Hepatic stellate cell (primary cell): ENCODE measurements at regions not wholly inside any gene's neighbourhood (a gene's known extent, or its start where the extent isn't known, plus 50 kb on each side); places are given as distances from the start of the nearest gene placed in this dataset.

ENCODE experiments used
- DNase-seq: peaks from one replicate; pipeline ENCODE4 v3.0.0; 2011; ENCODE audit warnings: low spot score

DNA sequence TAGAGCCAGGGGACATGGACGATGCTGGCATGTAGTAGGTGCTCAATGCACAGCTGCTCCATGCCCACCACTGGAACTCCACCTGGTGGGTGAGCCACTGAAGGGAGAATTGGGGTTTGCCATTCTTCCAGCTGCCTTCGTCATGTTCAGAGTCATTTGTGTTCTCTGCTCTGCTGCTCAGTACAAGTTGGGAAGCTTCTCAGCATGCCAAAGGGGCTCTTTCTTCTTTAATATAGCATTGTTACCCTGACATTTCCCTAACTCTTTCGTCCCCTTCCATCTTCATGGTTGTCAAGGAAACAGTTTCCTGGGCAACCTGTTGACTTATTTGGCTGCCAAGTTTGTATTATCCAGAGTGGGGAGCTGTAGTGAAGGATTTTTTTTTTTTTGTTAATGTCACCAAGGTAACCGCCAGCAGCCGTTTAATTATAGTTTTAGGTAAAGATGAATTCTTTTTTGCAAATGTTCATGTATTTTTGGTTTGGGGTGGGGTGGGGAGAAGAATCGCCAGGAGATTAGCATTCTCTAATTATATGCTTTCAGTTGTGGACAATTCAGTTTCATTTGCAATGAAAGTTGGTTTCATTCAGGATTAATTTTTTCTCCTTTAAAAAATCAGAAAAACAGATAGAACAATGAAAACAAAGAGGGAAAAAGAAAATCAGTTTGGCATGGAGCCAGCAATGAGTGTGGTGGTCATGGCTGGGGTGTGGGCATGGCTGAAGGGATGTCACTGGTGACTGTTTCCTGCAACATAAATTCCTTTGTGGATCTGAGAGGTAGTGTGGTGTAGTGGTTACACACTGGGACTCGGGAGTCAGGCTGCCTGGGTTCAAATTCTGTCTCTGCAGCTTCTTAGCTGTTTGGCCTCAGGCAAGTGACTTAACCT, 73.0 kb upstream of the KCNG1 start:
- DNase-seq = no peak

DNA sequence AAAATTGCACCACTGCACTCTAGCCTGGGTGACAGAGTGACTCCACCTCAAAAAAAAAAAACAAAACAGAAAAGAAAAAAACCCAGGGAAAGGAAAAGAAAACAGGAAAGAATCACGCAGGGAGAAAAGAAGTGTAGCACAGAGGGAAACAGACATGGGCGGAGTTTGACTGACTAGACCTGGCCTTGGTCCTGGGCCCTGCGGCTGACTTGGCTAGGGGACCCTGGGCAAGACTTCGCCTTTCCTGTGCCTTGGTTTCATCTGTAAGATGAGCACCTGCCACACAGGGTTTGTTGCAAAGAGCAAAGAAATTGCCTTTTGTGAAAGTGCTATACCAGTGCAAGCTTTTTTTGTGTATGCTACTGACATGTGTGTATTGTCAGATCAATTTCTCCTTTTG, 71.3 kb upstream of the KCNG1 start:
- no peak for DNase-seq

DNA sequence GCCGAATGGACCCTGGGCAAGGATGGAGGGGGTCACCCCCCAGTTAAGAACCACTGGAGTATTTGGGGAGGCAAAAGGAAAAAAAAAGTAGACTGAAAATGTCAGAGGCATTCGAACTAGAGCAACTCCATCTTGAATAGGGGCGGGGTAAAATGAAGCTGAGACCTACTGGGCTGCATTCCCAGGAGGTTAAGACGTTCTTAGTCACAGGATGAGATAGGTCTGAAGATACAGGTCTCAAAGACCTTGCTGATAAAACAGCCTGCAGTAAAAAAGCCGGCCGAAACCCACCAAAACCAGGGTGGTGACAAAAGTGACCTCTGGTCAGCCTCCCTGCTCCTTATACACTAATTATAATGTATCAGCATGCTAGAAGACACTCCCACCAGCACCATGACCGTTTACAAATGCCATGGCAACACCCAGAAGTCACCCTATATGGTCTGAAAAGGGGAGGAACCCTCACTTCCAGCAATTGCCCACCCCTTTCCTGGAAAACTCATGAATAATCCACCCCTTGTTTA, 70.4 kb upstream of the KCNG1 start:
- DNase-seq = no peak

DNA sequence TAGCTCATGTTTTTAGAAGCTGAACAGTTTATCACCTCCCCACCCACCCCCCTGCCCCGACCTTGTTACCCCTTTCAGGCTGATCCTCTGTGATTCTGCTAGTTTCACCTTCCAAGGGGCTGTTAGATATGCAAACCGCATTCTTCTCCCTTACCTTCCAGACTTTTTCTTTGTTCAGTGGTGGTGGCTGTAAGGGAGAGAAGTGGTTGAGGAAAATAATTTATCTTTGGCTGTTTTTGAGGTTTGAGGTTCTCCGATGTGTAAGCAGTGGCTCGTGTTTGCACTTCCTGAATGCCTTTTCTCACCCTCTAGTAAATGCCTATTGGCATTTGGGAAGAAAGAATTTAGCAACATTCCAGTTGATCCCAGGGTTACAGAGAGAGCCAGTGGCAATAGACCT, 69.4 kb upstream of the KCNG1 start:
- DNase-seq = no peak

DNA sequence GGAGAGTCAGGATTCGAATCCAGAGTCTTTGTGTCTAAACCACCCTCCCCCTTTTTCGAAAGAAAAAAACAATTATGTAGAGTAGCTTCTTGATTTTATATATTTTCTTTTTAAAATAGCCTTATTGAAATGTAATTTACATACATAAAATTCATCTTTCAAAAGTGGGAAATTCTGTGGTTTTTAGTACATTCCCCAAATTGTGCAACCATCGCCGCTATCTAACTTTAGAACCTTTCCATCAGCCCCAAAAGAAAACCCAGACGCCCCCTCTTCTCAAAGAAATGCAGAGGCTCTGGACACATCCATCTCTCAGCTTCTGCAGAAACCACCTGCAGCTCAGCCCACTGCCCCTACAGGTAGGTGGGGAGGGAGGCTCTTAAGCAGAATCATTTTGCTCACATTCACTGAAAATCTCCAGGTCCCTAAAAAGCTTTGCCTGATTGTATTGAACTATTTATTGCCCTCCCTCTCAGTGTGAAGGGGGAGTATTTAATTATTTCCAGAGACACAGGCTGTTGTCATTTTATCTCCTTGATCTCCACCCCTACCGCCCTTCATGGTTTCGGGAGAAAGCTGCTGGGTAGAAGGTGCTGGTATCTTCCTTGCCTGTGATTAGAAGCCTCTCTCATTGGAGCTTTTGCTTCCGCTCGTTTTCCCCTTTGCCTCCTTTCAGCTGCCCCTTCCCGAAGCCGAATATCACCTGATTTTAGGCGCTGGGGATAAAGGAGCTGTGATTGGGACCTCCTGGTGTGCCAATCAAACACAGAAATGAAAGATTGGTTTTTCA, 68.7 kb upstream of the KCNG1 start:
- no peak for DNase-seq

DNA sequence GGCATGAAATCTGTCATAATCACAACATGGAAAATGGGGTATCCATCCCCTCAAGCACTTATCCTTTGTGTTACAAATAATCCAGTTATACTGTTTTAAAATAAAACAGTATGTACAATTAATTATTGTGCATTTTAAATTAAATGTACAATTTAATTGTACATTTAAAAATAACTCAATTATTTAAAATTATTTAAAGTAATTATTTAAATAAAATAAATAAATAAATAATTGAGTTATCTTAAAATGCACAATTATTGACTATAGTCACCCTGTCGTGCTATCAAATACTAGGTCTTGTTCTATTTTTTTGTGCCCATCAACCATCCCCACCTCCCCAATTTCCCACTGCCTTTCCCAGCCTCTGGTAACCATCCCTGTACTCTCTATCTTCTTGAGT, 66.9 kb upstream of the KCNG1 start:
- no peak for DNase-seq

DNA sequence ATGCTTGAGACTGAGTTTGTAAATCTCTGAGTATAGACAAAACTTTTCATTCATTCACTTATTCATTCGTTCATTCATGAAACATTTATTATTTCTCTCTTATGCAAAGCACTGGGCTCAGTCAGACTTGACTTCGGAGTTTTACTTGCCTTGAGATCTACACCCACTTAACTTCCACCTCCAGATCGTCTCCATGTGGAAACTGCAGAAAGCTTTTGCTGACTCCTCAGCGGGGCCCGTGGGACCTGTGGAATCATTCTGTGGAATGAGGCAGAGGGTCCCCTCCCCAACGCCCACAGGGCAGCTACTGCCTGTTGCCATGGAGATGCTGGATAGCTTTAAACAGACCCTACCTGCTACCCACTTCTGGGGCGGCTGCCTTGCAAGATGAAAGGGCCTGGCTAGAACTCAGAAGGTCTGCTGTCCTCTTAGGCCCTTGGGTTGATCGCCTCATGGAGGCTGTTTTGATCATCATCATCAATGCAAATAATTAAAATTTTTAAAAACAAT, 66.4 kb upstream of the KCNG1 start:
- DNase-seq = no peak

DNA sequence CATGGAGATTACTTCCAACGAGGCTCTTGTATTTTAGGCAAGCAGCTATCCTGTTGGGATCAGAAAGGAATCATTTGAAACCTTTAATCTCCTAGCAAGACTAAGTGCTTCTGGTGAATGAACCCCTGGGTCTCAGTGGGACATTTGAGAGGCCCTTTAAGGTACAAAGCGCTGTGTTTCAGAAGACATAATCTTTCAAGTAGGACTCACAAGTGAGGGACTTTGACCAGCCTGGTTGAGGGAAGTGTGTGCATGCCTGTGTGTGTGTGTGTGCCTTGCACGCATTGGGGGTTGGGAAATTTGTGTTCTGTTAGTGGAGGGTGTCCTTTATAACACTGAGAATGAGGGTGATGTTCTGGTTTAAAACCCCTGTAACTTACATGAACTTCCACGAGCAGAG, 64.4 kb upstream of the KCNG1 start:
- no peak for DNase-seq

DNA sequence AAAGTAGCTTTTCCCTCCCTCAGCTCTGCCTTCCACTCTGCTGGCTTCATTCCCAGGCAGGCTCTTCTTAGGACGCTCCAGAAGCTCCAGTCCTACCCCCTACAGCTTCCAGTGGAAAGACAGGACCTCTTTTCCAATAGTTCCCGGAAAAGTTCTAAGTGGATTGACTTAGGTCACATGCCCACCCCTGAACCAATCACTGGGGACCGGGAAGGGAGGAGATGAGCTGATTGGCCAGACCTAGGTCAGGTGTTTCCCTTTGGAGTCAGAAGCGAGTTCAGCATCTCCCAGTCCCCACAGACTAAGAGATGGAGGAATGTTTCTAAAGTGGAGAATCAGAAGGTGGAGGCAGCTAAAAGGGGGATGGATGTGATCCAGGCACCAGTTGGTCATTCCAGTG, 62.9 kb upstream of the KCNG1 start:
- no peak for DNase-seq

DNA sequence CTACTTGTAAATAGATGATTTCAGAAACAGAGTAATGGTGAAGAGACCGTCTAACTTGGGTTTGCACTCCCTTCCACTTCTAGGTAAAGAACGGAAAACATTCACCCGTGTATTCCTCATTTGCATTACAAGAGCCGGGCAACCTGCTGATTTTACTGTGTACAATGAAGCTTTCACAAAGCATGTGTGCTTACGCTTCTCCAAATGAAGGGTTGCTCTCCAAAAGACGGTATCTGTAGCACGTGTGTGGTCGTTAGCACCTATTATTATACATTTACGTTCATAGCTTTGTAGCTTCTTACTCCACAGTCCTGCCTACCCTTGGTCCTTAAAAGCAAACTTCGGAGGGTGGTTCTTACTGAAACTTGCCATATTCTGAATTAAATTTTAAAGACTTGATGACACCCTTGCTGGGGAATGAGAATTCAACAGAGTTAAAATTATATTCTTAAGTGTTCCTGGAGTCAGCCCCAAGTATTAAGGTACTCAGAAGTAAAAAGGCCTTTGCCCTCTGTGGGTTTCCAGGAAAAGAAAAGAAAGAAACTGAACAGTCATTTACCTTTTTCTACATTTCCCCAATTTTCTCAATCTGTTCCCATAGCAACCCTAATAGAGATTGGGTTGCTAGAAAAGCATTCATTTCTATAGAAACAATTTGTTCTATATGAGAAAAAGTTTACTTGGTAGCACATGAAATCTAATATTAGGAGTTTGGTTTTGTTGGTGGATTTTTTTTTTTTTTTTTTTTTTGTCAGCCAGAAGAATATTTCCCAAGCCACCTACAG, 61.9 kb upstream of the KCNG1 start:
- DNase-seq = no peak

DNA sequence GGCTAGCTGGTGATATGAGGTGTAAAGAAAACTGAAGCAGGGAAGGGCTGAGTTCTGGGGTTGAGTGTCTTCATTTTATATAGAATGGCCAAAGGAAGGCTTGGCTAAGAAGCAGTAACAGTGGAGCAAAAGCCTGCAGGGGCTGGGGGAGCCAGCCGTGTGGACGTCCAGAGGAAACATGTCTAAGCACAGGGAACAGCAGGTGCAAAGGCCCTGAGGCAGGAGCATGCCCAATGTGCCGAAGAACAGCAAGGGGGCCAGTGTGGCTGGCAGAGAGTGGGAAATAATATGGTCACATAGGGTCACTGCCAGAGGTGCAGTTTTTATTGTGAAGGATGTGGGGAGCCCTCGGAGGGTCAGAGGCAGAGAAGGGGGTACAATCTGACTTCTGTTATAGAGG, 60.5 kb upstream of the KCNG1 start:
- no peak for DNase-seq

DNA sequence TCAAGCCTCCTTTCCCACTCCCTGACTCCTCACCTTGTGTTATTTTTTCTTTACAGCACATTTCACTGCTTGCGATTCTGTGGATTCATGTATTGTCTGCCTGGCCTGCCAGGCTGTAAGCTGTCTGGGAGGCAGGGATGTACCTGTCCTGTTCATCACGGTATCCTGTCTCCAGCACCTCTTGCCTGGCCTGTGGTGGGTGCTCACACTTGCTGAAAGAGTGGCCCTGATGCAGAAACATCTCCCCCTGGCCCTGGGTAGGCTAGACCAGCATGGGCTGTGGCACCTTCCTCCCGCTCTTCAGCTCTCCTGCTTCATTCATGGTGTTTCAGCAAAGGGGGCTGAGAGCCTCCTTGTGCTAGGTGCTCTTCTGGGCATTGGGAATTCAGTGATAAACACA, 60.1 kb upstream of the KCNG1 start:
- no peak for DNase-seq

DNA sequence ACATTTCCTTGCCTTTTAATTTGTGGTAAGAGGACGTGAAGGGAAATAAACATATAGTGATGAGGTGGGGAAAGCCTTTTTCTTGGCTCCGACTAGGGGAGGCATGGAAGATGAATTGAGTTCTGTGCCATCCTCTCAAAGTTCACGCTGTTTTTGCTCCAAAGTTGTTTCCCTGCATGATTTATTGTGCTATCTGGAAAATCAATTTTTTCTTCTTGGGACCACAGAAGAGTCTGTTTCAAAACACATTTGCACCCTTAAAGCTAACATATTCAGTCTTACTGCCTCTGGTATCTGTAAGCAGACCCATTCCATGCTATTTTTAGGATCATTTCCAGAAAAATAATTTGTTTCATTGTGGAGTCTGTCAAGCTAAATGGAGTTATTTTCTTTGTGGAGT, 57.6 kb upstream of the KCNG1 start:
- no peak for DNase-seq

DNA sequence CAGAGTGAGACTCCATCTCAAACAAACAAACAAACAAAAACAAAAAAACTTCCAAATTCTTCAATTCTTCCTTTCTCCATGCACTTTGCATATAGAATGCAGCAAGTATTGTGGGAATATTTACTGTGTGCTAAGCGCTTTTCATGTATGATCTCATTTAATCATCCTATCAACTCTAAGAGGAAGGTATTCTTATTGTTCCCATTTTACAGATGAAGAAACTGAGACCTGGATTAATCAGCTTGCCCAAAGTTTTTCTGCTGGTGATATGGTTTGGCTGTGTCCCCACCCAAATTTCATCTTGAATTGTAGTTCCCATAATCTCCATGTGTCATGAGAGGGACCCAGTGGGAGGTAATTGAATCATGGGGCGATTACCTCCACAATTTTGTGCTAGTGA, 56.6 kb upstream of the KCNG1 start:
- DNase-seq = no peak

DNA sequence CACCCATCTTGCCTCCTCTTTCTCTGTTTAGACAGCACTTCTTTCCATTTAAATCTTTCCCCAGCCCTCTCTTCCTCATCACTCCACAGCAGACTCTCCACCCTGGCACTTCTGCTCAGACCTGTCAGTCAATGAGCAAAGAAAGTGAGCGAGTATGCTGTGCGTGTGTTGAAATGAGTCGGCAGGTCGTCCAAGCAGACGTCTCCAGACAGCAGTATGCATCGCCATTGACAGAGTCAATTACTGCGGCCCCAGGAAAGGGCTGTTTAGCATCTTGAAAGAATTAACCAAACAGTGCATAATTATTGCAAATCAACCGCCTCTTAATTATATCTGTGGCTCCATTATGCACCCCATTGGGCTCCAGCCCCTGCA, 54.8 kb upstream of the KCNG1 start:
- no peak for DNase-seq

DNA sequence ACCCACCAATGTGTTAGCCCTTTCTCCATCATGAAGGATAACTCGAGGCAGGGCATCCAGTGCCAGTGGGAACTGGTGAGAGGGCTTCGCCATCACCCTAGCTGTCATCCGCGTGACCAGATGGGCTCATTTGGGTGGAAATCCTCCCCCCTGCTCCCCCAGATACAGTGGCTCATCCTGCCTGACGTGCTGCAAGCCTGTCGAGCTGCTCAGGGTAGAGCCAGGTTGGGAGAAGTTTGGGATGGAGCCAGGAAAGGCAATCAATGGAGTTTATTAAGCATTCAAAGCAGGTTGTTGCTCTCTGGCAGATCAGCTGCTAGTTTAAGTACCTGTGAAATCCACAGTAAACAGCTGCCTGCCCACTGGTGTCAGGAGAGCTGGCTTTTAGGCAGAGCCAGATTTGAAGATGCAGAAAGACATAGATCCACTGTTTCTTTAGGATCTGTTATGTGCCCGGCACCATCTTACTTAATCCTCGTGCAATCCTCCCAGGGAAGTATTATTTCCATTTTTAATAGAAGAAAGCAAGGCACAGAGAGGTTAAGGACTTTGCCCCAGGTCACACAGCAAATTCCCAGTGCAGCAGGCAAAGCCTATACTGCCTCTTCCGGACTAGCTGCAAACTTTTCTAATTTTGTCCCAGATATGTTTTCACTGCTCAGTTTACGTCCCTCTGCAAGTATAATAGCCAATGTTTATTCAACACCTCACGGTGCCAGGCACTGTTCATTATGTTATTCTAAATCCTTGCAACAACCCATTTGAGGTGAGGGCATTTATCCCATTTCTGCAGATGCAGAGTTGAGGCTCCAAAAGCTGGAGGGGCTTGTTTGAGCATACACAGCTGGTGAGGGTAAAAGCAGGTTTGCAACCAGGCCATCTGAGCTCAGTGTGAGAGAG, 54.1 kb upstream of the KCNG1 start:
- DNase-seq = no peak

DNA sequence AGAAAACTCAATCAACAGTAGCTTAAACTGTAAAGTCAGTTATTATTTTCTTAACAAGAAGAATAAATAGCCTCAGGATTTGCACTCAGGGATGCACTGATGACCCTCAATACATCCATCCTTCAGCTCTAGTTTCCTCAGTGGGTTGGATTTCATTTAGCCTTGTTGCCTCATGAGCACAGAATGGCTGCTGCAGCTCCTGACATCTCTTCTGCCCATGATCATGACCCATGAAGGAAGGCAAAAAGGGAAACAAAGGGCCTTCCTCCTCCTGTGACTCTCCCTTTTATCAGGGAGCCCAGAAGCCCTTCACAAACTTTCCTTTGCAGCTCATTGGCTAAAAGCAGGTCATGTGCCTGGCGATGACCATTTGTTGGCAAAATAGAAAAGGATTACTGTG, 51.2 kb upstream of the KCNG1 start:
- no peak for DNase-seq
